COLO668 (cell line): ENCODE measurements at regions not wholly inside any gene's neighbourhood (a gene's known extent, or its start where the extent isn't known, plus 50 kb on each side); places are given as distances from the start of the nearest gene placed in this dataset.

Experiments
- DNase-seq: peaks from one replicate; lab custom pipeline; 2025; ENCODE audit not compliant: unreplicated experiment; lab: John Stamatoyannopoulos, UW

DNA sequence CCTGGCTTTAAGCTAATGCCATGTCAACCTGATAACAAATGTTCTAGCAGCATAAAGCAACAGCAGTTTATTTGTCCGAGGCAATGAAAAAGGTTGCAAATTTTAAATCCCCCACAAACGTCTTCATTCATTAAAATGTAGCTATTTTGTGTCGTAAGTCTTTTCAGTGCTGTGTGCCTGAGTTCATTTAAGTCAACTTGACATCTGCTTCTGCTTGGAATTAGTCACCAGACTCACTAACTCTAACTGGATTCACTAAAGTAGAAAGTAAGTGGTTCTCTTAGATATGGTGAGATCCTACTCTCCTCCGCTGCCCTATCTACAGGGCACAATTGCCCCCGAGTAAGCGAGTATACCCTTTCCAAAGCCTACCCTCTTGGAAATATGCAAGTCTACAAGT is 118.4 kb upstream of the CHRM3 start:
- no peak for DNase-seq

DNA sequence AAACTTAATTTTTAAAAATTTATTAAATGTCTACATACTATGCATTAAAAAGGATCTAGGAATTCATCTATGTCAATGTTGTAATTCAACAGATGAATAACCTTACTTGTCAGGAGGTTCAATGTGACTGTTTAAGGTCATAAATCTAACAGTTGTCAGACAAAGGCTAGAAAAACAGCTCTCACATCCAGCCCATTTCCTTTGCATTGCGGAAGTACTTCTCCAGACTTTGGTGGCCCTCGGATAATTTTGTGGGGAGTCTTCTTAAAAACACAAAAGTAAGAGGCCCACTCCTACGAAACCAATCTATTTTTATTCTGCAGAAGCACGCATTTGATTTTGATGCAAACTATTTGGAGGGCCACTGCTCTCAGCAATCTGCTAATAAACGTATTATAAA is 122.6 kb upstream of the CHRM3 start:
- no peak for DNase-seq

DNA sequence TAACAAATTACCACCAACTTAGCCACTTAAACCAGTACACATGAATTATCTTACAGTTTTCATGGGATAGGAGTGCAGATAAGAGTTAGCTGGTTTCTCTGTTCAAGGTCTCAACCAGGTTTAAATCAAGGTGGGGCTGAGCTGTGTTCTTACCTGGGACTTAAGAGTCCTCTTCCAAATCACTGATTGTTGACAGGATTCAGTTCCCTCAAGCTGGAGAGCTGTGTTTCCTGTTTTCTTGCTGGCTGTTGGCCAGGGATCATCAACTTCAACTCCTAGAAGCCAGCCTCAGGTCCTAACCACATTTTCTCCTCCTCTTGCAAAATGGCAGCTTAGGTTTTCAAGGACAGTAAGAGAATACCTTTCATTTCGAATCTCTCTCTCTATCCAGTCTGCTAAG is 123.8 kb upstream of the CHRM3 start:
- no peak for DNase-seq

DNA sequence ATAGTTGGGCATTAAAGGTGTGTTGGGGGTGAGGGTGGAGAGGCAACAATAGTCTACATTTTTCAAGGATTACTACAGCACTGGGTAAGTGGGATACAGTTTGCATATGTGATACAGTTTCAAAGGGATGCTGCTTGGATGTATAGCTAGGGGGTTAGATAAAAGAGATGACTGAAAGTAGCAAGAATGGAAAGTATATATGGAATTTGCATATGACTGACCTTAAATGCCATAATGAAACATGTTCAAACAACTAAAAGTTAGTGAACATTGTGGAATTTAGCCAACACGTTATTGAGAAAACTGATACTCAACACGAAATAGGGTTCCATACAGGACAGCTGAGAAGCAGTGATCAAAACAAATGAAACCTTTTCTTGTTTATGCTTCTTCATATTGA is 124.8 kb upstream of the CHRM3 start:
- no peak for DNase-seq

DNA sequence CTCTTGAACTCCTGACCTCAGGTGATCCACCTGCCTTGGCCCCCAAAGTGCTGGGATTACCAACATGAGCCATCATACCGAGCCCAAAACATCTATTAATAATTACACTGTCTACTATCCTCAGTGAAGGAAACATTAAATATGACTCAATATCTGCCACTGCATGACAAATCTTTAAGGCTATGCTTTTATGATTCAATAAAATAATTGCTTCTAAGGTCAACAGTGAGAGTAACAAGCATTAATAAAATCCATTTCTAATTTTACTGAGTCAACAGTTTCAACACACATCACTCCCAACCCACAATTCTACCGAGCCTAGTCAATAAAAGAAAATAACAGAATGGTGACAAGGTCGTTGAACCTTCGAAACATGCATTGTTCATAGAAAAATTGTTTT is 125.5 kb upstream of the CHRM3 start:
- no peak for DNase-seq

DNA sequence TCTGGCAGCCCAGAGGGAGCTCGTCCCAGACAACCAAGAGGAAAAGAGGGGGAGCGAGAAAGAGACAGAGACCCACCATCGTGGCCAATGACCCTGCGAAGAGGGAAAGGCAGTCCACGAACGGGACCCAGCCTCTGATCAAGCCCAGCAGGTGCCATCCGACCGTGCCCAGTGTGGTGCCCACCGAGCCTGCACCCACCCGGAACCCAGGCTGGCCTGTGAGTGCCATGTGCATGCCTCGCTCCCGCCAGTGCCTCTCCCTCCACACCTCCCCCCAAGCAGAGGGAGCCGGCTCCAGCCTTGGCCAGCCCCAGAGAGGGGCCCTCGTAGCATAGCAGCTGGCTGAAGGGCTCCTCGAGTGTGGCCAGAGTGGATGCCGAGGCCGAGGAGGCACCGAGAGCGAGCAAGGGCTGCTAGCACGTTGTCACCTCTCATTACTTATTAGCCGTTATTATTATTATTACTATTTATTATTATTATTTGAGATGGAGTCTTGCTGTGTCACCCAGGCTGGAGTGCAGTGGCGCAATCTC is 130.7 kb upstream of the CHRM3 start:
- no peak for DNase-seq

DNA sequence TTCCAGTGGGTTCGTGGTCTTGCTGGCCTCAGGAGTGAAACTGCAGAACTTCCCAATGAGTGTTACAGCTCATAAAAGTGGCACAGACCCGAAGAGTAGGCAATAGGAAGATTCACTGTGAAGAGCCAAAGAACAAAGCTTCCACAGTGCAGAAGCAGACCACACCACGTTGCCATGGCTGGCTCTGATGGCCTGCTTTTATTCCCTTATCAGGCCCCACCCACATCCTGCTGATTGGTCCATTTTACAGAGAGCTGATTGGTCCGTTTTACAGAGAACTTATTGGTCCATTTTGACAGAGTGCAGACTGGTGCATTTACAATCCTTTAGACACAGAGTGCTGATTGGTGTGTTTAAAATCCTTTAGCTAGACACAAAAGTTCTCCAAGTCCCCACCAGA is 131.4 kb upstream of the CHRM3 start:
- no peak for DNase-seq

DNA sequence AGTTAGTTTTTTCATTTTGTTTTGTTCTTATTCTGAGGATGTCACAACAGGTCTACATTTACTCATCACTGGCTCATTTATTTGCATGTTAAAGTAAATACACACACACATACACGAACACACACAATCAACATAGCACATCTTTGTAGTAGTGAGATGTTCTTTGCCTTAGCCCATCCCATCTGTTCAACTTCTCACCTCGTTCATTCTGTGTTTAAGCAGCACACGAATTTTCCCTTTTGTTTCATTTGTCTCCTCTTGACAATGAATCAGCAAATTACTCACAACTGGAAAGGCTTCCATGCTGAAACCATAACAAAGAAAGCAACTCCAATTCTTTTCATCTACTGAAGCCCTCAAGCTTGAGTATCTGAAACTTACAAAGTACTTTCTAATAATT is 133.3 kb upstream of the CHRM3 start:
- DNase-seq, result no peak

DNA sequence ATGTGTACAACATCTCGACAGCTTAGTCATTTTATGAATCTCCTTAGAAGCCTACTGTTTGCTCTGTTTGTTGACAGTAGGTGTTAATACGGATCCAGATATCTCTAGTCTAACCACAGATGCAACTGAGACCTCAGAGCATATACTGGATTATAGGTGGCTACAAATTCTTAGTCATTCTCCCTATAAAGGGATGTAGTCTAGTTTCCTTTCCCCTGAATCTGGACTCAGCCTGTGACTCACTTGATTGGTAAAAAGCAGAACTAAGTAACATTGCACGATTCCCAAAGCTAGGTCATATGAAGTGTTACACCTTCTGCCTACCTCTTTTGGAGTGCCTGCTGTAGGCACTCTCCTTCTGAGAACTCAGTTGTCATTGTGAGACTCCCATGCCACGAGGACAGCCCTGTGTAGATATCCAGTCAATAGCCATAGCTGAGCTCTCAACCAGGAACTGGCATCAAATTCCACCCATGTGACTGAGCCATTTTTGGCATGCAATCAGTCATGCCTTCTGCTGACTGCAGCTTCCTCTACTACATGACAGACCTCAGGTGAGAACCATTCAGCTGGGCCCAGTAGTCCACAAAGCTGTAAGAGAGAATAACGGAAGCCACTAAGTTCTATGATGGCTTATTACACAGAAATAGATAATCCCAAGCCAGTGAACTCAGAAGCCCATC is 135.9 kb upstream of the CHRM3 start:
- no peak for DNase-seq

DNA sequence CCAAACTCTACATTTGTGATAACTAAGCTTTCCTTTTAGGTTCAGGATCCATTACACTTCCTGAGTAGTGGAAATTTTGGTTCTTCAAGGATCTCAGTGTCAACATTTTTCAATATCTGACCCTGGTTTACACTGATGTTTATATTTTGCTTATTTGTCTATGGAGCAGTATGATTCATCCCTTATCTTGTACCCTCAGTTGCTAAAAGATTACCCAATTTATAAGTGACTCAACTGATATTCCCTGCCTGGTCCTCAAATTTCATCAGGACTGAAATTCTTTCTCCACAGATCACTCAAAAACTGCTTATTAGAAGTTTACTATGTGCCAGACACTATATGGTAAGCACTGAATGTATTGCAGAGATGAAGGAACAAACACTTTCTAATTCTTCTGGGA is 139.1 kb upstream of the CHRM3 start:
- no peak for DNase-seq

DNA sequence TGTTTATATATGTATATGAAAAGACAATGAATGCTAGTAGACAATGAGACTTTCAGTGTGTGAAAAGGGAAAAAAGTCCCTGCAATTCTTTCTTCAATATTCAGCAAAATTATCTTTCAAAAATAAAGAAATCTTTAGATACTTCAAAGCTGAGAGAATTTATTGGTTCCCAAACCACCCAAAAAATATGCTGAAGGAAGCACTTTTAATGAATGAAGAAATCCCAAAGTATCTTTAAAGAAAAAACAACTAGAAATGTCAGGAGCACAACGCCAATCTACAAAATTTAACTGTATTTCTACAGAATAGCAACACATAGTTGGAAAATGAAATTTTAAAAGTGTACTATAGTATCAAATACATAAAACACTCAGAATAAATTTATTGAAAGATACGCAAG is 142.3 kb upstream of the CHRM3 start:
- no peak for DNase-seq

DNA sequence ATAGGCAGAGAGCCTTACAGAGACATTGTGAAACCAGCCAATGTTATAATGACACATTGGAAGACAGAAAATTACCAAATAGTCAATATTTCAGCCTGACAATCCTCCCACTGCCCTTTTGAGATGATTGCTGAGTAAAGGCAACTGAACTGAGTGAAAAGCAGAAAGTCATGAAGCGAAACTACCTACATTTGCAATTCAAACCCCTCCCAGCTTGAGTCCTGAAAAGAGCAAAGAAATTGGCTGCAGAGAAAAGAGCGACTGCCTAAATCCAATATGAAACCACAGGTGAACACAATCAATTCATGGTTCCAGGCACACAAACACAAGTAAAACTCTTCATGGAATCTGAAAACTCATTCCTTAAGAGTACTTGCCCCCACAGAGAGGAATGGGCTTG is 143.4 kb upstream of the CHRM3 start:
- no peak for DNase-seq

DNA sequence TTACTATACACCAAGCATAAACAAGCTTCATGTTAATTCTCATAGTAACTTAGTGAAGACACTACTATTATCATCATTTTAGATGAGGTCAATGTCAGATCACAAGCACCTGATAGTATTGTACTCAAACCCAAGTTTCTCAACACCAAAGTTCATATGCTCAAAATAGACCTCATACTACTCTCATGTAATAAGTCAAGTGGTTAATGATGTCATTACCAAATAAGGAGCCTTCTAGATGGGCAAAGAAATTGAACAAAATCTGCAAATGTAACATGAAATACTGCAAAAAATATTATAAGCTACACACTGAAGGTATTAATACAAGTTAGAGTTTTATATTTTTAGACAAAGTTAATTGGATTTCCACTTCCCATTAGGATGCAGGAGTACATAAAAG is 144.0 kb upstream of the CHRM3 start:
- DNase-seq, result no peak

DNA sequence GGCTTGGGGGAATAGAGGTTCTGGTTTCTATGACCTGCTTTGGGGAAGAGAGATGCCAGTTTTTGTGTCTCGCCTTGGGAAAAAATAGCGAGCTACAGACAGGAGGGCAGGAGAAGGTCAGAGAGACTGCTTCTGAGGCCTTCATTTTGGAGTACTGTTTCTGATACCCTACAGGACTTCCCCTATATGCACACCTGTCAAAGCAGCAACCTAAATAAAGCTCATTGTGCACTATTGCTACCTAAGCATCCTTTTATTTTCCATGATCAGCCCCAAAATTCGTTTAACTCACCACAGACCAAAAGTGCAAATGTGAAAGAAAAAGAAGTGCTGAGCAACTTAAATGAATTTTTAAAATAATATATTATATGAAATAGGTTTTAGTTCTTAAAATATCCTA is 145.6 kb upstream of the CHRM3 start:
- no peak for DNase-seq

DNA sequence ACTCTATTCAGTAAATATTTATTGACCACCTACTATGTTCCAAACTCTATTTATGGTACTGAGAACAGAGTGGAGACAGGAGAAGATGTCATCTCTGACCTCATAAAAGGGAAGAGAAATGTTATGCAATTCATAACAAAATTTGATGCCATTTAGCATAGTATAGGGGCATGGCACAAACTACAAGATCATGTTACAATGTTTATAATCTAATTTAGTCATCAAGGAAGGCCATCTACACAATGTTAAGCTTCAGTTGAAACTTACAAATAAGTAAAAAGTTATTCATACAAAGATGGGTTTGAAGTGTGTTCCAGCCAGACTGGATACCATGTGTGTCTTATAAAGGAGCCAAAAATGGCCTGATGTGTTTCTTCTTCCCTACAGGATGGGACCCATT is 146.8 kb upstream of the CHRM3 start:
- DNase-seq, result no peak

DNA sequence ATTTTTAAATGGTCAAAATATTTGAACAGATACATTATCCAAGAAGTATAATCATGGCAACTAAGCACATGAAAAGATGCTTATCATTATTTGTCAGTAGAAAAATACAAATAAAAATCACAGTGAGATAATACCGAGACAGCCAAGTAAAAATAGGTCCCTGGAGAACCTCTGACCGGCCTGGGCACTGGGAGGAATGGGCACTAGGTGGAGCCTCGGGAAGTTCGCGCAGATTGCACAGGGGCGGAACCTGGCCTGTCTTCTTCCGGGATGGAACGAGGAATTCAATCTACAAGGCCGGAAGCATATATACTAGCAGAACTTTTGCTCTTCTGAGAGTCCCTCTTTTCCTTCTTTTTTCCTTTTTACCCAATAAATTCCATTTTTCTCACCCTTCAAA is 148.5 kb upstream of the CHRM3 start:
- DNase-seq, result no peak

DNA sequence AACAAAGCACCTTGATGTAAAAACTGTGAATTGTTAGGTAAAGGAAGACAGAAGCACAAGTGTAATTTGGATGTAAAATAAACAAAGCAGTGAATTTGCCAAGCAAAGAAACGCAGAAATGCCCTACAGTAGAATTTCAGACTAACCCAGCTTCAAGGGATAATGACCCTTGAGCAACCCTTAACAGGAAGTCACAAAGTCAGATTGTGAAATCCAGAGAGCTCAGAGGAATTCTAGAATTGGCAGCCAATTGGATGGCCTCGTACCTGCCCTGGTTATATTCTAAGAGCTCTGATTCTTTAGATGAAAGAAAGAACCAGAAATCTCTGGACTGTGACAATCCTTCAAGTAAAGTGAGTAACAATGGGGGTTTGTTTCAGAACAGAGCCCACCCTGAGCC is 152.7 kb upstream of the CHRM3 start:
- DNase-seq, result no peak

DNA sequence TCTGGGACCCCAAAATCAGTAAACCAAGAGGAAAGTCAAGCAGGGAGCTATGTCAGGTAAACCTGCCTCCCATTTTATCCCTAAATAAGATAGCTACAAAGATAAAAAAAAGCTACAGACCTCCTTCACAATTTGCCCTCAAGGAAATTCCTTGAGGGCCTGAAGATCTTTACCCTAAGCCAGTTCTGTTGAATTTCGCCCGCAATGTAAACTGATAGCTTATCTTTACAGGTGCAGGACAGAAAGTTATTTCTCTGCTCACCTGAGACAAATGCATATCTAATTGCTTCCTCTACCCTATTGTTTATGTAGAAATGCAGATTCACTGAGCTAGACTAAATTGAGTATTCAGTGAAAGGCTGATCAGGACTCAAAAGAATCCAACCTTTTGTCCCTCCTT is 153.4 kb upstream of the CHRM3 start:
- no peak for DNase-seq

DNA sequence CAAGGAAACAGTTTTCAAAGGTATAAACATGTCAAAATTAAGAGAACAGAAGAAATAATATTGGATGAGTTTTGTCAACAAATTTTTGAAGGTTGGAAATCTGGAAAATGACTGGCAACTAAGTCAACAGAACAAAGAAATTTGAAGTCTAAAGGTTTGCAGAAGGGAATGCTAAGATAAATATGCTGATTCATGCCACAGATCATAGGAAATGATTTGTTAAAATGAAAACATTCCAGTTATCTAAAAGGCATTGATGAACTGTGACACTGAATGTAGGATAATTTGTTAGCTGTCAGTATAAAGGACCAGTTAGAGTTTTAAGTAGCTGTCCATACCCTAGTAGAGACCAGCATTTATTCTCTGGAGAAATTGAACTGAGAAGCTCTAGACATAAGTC is 157.9 kb upstream of the CHRM3 start:
- DNase-seq, result no peak

DNA sequence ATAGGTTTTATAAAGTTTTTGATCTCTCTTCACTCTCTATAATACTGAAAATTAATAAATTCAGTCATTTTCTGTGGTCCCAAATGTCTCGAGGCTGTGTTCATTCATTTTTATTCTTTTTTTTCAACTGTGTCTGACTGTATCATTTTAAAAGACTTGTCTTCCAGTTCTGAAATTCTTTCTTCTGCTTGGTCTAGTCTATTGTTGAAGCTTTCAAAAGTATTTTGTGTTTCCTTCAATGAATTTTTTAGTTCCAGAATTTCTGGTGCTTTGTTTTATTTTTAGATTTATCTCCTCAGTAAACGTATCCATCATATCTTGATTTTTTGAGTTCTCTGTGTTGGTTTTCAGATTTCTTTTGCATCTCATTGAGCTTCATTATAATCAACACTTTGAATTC is 161.0 kb upstream of the CHRM3 start:
- no peak for DNase-seq

DNA sequence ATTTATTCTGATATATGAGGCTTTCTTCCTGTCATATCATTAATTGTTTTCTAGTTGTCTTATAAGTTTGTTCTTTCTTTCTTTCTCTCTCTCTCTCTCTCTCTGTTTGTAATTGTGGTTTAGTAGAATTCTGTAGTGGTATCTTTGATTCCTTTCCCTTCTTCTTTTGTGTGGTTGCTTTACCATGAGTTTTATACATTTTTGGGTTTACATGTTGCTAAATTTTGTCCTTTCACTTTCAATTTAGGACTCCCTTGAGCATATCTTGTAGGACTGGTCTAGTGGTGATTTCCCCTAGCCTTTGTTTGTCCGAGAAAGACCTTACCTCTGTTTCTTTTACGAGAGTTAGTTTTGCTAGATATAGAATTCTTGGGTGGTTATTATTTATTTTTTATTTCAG is 162.3 kb upstream of the CHRM3 start:
- DNase-seq, result no peak

DNA sequence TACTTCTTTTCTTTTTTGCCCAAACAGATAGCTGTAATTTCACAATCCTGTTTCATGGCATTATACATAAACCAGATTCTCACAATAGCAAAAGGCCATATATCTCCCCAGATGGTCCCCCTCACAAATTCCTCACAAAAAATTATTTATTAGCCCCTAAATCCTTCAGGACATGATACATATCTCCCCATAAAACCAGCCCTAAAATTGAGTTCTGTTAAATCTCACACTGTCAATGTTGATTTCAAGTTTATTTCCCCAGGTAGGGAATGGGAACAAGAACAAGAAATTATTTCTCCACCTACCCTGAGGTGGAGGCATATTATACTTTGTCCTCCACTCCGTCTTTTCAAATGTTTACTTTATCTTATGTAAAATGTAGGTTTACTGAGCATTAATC is 163.4 kb upstream of the CHRM3 start:
- no peak for DNase-seq

DNA sequence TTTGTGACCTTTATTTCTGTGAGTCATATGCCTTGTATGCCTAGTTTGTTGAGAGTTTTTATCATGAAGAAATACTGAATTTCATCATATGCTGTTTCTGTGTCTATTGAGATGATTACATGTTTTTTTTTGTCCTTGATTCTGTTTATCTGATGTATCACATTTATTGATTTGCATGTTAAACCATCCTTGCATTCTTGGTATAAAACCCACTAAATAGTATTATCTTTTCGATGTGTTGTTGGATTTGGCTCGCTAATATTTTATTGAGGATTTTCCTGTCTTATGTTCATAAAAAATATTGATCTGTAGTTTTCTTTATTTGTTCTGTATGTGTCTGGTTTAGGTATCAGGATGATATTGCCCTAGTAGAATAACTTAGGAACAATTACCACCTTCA is 164.7 kb upstream of the CHRM3 start:
- no peak for DNase-seq

DNA sequence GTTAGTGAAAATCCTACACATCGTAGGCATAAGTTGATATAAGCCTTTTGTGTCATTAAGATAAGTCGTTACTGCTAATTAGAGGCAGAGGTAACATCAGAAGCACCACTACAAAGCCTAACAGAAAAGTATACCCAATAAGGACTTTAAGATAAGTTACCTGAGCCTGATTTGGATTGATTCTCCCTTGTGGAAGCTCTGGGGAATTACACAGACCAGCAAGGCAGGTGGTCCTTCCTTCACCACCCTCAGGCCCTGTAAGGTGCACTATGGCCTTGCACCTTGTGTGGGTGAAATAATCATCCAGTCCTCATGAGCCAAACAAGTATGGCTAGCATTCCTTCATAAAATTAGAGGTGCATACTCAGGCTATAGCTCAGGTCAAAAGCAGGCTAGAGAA is 166.7 kb upstream of the CHRM3 start:
- no peak for DNase-seq
